ENCODE measurements at regions not wholly inside any gene's neighbourhood (a gene's known extent, or its start where the extent isn't known, plus 50 kb on each side); places are given as distances from the start of the nearest gene placed in this dataset.
"Not testable (repeated sequence)": the region's sequence is repeated elsewhere in the genome, so short reads cannot be mapped to it uniquely, and the experiment has no call there.

DNA sequence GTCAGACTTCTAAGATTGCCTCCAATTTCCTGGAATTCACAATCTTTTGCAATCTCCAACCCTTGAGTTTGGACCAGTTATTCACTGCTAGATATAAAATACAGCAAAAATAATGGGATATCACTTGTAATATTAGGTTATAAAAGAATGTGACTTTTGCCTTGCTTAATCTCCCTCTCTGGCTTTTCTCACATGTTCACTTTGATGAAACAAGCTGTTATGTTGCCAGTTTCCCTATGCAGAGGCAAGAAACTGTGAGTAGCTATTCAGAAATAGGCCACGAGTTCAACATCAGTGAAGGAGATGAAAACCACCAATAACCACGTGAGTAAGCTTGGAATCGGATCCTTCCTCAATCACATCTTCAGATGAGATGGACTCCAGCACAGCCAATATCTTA is 842.7 kb downstream of the RNF144A start:
- no peak overlapping the region for H3K4me3 ChIP-seq (ENCODE audit: low read depth, low read length)
- ChIA-PET POLR2A (no interaction called here), CTCF (interaction anchor here (1.6 kb wide), 1 partner anchor 11 kb away, joined by 5 read pairs; no protein-coding TSS in a partner anchor)
- DNase-seq (ENCODE audit: low read depth, low spot score) = no peak
- TF ChIP-seq CTCF (IDR thresholded peaks at IDR 0.05; ENCODE audit: insufficient read depth, low read length, missing control alignments) = no peak

- POLR2A ChIA-PET; DNase-seq (ENCODE audit: low read depth, low spot score); H3K4me3 ChIP-seq (ENCODE audit: low read depth, low read length); CTCF ChIA-PET: not testable (repeated sequence)
Measured at GRCh38 chr2:7763418-7763817, 846.2 kb downstream of the RNF144A start.

DNA sequence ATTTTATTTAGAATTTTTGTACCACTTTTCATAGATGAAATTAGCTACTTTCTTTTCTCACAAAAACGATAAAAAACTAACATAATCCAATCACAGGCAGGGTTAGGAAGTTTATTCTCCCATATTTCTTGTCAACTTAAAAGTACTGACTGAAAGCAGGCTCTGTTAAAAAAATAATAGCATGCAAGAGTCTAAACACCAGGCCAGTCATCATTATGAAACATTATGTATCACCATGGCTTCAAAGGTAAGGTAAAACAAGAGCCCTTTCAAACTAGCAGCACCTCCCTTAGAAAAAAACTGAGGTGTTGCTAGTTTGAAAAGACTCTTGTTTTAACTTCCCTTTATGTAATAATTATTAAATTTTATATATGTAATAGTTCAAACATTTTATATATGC is 848.0 kb downstream of the RNF144A start:
- CTCF ChIA-PET = no interaction called here
- POLR2A ChIA-PET = no interaction called here
- H3K4me3 ChIP-seq (ENCODE audit: low read depth, low read length) = no peak overlapping the region
- DNase-seq (ENCODE audit: low read depth, low spot score) = no peak
- TF ChIP-seq CTCF (IDR thresholded peaks at IDR 0.05; ENCODE audit: insufficient read depth, low read length, missing control alignments) = no peak

DNA sequence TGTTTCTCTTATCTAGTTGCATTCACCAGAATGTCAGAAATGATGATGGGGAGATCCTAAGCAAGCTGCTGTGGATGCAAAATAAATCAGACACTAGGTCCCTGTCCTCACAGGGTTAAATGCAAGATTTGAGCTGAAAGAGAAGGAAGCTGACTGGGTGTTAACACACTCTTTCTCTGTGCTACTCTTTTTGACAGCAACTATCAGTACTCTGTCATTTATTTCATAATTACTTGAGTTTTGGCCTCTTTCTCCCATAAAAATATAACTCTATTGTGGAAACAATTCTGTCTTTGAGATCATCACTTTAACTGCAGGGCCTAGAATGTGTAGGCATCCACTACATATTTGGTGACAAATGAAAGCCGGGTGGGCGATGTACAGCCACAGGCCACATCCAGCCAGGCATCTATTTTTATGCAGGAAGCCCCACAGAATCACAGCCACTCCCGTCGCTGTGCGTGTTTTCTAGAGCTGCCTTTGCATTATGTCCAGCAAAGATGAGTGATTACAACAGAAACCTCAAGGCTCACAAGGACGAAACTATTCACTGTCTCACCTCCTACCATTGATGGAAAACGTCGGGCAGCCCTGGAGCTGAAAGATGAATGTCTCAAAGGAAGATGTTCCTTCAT is 849.0 kb downstream of the RNF144A start:
- no peak for DNase-seq (ENCODE audit: low read depth, low spot score)
- no peak overlapping the region for H3K4me3 ChIP-seq (ENCODE audit: low read depth, low read length)
- POLR2A ChIA-PET = no interaction called here
- CTCF ChIA-PET = no interaction called here
- TF ChIP-seq CTCF (IDR thresholded peaks at IDR 0.05; ENCODE audit: insufficient read depth, low read length, missing control alignments) = no peak

GRCh38 chr2:7766978-7767565 is 849.9 kb downstream of the RNF144A start:
- ChIA-PET POLR2A (no interaction called here), CTCF (no interaction called here)
- no peak overlapping the region for H3K4me3 ChIP-seq (ENCODE audit: low read depth, low read length)
- TF ChIP-seq CTCF (IDR thresholded peaks at IDR 0.05; ENCODE audit: insufficient read depth, low read length, missing control alignments) = no peak
- no peak for DNase-seq (ENCODE audit: low read depth, low spot score)

DNA sequence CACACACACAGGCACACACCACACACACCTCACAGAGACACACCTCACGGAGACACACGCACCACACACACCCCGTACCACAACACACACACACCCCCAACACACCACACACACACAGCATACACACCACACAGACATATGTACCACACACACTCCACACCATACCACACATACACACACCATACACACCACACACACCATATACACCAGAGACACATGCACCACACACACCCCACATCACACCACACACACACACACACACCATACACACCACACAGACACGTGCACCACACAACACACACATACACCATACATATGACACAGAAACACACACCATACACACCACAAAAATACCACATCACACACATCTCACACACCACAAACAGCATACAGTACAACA is 850.7 kb downstream of the RNF144A start:
- no peak for TF ChIP-seq CTCF (IDR thresholded peaks at IDR 0.05; ENCODE audit: insufficient read depth, low read length, missing control alignments)
- CTCF ChIA-PET = no interaction called here
- POLR2A ChIA-PET = no interaction called here
- no peak for DNase-seq (ENCODE audit: low read depth, low spot score)
- no peak overlapping the region for H3K4me3 ChIP-seq (ENCODE audit: low read depth, low read length)

GRCh38 chr2:7771781-7772180 is 854.6 kb downstream of the RNF144A start:
- ChIA-PET CTCF (no interaction called here), POLR2A (no interaction called here)
- no peak for TF ChIP-seq CTCF (IDR thresholded peaks at IDR 0.05; ENCODE audit: insufficient read depth, low read length, missing control alignments)
- no peak for DNase-seq (ENCODE audit: low read depth, low spot score)
- H3K4me3 ChIP-seq (ENCODE audit: low read depth, low read length) = no peak overlapping the region
